GM23338 (cell line): ENCODE measurements at regions not wholly inside any gene's neighbourhood (a gene's known extent, or its start where the extent isn't known, plus 50 kb on each side); places are given as distances from the start of the nearest gene placed in this dataset.

Source experiments
- ATAC-seq: fragments of 200-7000 bp; cut with Tn5 transposase; 3 replicates; pipeline ENCODE4 v1.9.1; 2020
- DNase-seq: peaks from one replicate; pipeline ENCODE4 v3.0.0-alpha.2; 2015; ENCODE audit warnings: low spot score
- H2AFZ ChIP-seq: fragments of 200-600 bp; sonication (generic); 2 replicates; pipeline ENCODE4 v1.8.0; 2016; ENCODE audit warnings: antibody characterized with exemption, mild to moderate bottlenecking, moderate library complexity
- H3F3A ChIP-seq: fragments of 200-600 bp; sonication (generic); replicated peaks from 2 replicates; pipeline ENCODE4 v1.8.0; 2017; ENCODE audit warnings: antibody characterized with exemption, mixed run types, low read depth
- H3K27ac ChIP-seq: fragments of 200-600 bp; sonication (generic); 2 replicates; pipeline ENCODE4 v1.6.1; 2016; ENCODE audit warnings: low read depth
- H3K27me3 ChIP-seq: fragments of 200-600 bp; sonication (generic); 2 replicates; pipeline ENCODE4 v1.8.0; 2016; ENCODE audit warnings: mild to moderate bottlenecking, mixed run types, moderate library complexity; ENCODE audit not compliant: insufficient read depth
- H3K36me3 ChIP-seq: fragments of 200-600 bp; sonication (generic); 2 replicates; pipeline ENCODE4 v1.8.0; 2016; ENCODE audit warnings: mild to moderate bottlenecking; ENCODE audit not compliant: insufficient read depth
- H3K4me1 ChIP-seq: fragments of 200-600 bp; sonication (generic); 2 replicates; pipeline ENCODE4 v1.8.0; 2016; ENCODE audit warnings: mild to moderate bottlenecking, moderate library complexity; ENCODE audit not compliant: insufficient read depth
- H3K4me2 ChIP-seq: fragments of 200-600 bp; sonication (generic); 2 replicates; pipeline ENCODE4 v1.7.1; 2017; ENCODE audit warnings: mixed run types
- H3K4me3 ChIP-seq: fragments of 200-600 bp; sonication (generic); 2 replicates; pipeline ENCODE4 v1.6.1; 2016; ENCODE audit warnings: mixed run types
- H3K79me2 ChIP-seq: fragments of 200-600 bp; sonication (generic); replicated peaks from 2 replicates; pipeline ENCODE4 v1.8.0; 2017; ENCODE audit warnings: mild to moderate bottlenecking; ENCODE audit not compliant: insufficient read depth
- H3K9me2 ChIP-seq: fragments of 200-600 bp; sonication (generic); 2 replicates; pipeline ENCODE4 v1.8.0; 2017; ENCODE audit not compliant: insufficient read depth
- H4K20me1 ChIP-seq: fragments of 200-600 bp; sonication (generic); replicated peaks from 2 replicates; pipeline ENCODE4 v1.8.0; 2017; ENCODE audit warnings: mild to moderate bottlenecking; ENCODE audit not compliant: insufficient read depth
- H3K27ac Mint-ChIP-seq: 2 replicates; pipeline ENCODE4 v1.8.0; 2020; ENCODE audit warnings: inconsistent platforms, mild to moderate bottlenecking, moderate library complexity, mixed read lengths
- H3K27me3 Mint-ChIP-seq: 3 replicates; pipeline ENCODE4 v1.8.0; 2022; ENCODE audit warnings: low read depth, mild to moderate bottlenecking, moderate library complexity, mixed read lengths, inconsistent platforms; ENCODE audit not compliant: insufficient read depth, poor library complexity
- H3K36me3 Mint-ChIP-seq: 3 replicates; pipeline ENCODE4 v1.8.0; 2021; ENCODE audit warnings: low read depth, mild to moderate bottlenecking, inconsistent platforms, moderate library complexity, mixed read lengths
- H3K4me1 Mint-ChIP-seq: 3 replicates; pipeline ENCODE4 v1.8.0; 2020; ENCODE audit warnings: mild to moderate bottlenecking, inconsistent platforms, mixed read lengths
- H3K4me3 Mint-ChIP-seq: 3 replicates; pipeline ENCODE4 v1.8.0; 2021; ENCODE audit warnings: moderate library complexity, mild to moderate bottlenecking, inconsistent platforms, mixed read lengths
- H3K9me3 Mint-ChIP-seq: 3 replicates; pipeline ENCODE4 v1.8.0; 2020; ENCODE audit warnings: moderate library complexity, mild to moderate bottlenecking, inconsistent platforms, mixed read lengths
- CREB1 ChIP-seq: fragments of 250-450 bp; sonication (Bioruptor Pico); IDR thresholded peaks from 2 replicates; pipeline ENCODE4 v1.5.0; 2020; ENCODE audit warnings: low read depth, mild to moderate bottlenecking, moderate library complexity
- CTCF ChIP-seq, 2 experiments: fragments of 200-600 bp in 1 of 2; sonication (generic) in 1 of 2; conservative IDR thresholded peaks; 2 replicates each; pipeline versions ENCODE4 v1.5.1 to v1.6.1; 2016 to 2017; ENCODE audit warnings: antibody characterized with exemption in 2 of 2, low read depth in 2 of 2, mild to moderate bottlenecking in 2 of 2, moderate library complexity in 1 of 2
- NANOG ChIP-seq: IDR thresholded peaks from 2 replicates; pipeline ENCODE4 v1.6.1; 2016; ENCODE audit warnings: antibody characterized with exemption, borderline replicate concordance
- POLR2AphosphoS5 ChIP-seq: IDR thresholded peaks from 2 replicates; pipeline ENCODE4 v1.6.1; 2016; ENCODE audit warnings: antibody characterized with exemption, low read depth
- REST ChIP-seq: IDR thresholded peaks from one replicate; pipeline ENCODE4 v1.6.1; 2018; ENCODE audit warnings: antibody characterized with exemption; ENCODE audit not compliant: unreplicated experiment
- ZNF462 ChIP-seq: fragments of 250-450 bp; sonication (Bioruptor Pico); IDR thresholded peaks from 2 replicates; pipeline ENCODE4 v1.5.0; 2020; ENCODE audit warnings: mild to moderate bottlenecking, moderate library complexity

GRCh38 chr13:68929075-68929745, 1178.4 kb upstream of the ATXN8OS start (continued):
- TF ChIP-seq CREB1 (CRISPR knock-in tag), result no peak
- TF ChIP-seq POLR2AphosphoS5, result no peak
- no peak for TF ChIP-seq NANOG
- no peak for TF ChIP-seq REST
- TF ChIP-seq CTCF (conservative IDR thresholded peaks at IDR 0.05; ENCODE audit: low read depth in 2 of 2), result no peak

- Histone ChIP-seq H2AFZ (no peak overlapping the region), H3K4me2 (no peak overlapping the region), H3K36me3 (peaks cover 2% of the 10 kb centered on the region; the same call in 1 of the 2 replicates), H4K20me1 (no peaks in the 10 kb centered on the region), H3K4me3 (no peak overlapping the region), H3K27me3 (no peaks in the 10 kb centered on the region), H3K27ac (no peak overlapping the region), H3K79me2 (no peaks in the 10 kb centered on the region), H3F3A (no peaks in the 10 kb centered on the region), H3K9me2 (no peaks in the 10 kb centered on the region), H3K4me1 (no peaks in the 10 kb centered on the region)
- peak; percentile 98 for ATAC-seq
- H3K36me3 Mint-ChIP-seq, result peaks cover 10% of the 10 kb centered on the region; the same call in 1 of the 3 replicates
- H3K27ac Mint-ChIP-seq, result no peak overlapping the region
- no peaks in the 10 kb centered on the region for H3K4me1 Mint-ChIP-seq
- no peak overlapping the region for H3K4me3 Mint-ChIP-seq
- peaks cover 14% of the 10 kb centered on the region for H3K9me3 Mint-ChIP-seq
- no peaks in the 10 kb centered on the region for H3K27me3 Mint-ChIP-seq
- peak; percentile 86 for DNase-seq
- TF ChIP-seq ZNF462 (CRISPR knock-in tag), result no peak
- peak; percentile 97 for TF ChIP-seq CTCF (conservative IDR thresholded peaks at IDR 0.05; ENCODE audit: low read depth in 2 of 2)
These were observed 1180.1 kb upstream of the ATXN8OS start for GRCh38 chr13:68927387-68928026.
